HG03196 (cell line): ENCODE measurements at regions not wholly inside any gene's neighbourhood (a gene's known extent, or its start where the extent isn't known, plus 50 kb on each side); places are given as distances from the start of the nearest gene placed in this dataset.

ENCODE experiments used
- ATAC-seq: cut with Tn5 transposase; IDR thresholded peaks from one replicate; pipeline ENCODE4 v1.9.1; 2021; ENCODE audit not compliant: unreplicated experiment

DNA sequence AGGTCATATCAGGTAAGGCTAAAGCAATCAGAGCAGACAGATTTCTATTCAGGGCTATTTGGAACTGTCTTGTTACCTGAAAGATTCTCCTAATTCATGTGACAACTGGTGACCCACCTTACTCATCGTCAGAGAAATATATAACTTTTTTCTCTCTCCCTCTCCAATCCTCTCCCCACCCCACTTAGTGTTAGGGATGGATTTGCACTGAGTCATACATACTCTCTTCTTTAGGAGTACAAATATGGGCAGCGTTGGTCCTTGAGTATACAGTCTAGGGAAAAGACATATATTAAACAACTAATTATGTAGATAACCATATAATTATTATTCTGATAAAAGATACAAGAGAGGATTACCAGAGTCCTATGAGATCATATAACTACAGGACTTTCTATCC lies 246.3 kb downstream of the HHIPL2 start:
- ATAC-seq: no peak

DNA sequence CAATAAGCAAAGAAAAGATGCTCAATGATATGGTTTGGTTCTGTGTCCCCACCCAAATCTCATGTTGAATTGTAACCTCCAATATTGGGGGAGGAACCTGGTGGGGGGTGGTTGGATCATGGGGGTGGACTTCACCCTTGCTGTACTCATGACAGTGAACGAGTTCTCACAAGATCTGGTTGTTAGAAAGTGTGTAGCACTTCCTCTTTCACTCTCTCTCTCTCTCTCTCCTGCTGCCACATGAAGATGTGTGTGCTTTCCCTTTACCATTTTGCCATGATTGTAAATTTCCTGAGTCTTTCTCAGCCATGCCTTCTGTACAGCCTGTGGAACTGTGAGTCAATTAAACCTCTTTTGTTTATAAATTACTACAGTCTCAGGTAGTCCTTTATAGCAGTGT lies 248.4 kb downstream of the HHIPL2 start:
- ATAC-seq: no peak

DNA sequence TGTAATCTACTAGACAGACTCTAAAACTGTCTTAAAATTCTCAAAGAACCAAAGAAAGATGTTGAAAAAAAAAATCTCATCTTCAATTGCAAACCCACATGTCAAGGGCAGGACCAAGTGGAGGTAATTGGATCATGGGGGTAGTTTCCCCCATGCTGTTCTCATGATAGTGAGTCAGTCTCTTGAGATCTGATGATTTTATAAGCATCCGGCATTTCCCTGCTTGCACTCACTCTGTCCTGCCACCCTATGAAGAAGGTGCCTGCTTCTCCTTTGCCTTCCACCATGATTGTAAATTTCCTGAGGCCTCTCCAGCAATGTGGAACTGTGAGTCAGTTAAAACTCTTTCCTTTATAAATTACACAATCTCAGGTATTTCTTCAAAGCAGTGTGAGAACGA lies 257.0 kb downstream of the HHIPL2 start:
- ATAC-seq: no peak

DNA sequence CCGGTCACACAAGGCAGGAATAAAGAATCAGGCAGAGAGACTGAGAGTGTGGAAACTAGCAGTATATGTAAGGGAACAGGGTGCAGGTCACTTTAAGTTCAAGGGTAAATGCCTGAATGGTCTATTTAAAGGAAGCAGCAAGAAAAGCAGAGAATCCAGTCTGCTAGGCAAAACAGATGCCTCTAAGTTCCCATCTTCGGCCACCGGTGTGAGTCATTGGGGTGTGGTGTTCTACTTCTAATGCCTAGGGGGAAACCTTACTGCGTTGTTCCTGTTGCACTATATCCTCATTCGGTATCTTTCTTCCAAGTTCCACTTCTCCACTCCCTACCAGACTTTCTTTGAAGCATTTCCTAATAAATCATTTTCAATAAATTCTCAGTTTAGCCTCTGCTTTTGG lies 259.9 kb downstream of the HHIPL2 start:
- ATAC-seq: no peak

DNA sequence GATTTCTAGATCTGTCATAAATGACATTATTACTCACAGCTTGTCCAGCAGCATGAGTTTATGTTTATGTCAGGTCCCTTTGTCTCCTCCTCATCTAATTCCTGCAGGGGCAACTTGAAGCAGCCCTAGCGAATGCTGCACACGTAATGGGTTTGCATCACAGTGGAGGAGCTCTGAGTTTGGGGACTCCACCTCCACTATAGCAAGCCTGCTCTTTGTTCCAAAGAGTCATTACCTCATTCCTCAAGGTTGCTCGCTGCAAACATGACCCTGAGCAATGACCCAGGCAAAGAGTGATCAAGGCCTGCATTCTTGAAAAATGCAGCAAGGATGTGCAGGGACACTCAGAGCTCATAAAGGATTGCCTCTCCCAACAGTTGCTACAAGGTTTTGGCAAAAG lies 261.9 kb downstream of the HHIPL2 start:
- ATAC-seq: no peak

DNA sequence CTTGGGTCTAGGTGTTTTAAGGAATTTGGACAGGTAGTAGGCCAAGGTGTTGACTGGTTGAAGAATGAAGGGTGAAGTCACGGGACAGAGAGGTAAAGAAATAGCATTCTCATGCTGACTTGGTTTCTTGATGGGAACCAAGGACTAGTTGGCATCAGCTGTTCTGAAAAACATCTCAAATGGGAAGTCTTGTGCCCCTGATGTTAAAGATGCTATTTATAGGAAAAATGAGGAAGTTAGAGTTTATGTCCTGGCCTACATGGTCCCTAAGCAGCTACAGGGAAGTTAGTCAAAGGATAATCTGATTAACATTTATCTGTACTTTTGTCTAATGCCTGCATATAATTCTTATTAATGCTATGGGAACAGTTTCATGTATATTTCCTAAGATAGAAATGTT lies 262.4 kb downstream of the HHIPL2 start:
- ATAC-seq: no peak

DNA sequence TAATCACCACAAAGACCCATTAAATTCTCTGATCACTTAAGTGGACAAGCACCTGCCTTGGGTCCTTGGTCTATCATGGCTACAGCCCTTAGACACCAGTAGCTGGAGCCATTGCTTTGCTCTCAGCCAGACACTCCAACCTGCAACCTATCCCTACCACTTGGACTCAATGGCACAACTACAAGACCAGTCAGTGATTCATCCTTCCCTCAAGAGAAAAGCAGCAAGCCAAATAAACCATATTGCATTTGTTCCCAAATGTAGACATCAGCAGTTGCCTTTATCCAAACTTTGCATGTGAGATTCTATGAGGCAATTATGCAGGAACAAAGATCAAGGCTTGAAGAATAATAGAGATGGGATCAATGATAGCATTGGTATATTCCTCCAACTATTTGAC lies 263.4 kb downstream of the HHIPL2 start:
- ATAC-seq: no peak

DNA sequence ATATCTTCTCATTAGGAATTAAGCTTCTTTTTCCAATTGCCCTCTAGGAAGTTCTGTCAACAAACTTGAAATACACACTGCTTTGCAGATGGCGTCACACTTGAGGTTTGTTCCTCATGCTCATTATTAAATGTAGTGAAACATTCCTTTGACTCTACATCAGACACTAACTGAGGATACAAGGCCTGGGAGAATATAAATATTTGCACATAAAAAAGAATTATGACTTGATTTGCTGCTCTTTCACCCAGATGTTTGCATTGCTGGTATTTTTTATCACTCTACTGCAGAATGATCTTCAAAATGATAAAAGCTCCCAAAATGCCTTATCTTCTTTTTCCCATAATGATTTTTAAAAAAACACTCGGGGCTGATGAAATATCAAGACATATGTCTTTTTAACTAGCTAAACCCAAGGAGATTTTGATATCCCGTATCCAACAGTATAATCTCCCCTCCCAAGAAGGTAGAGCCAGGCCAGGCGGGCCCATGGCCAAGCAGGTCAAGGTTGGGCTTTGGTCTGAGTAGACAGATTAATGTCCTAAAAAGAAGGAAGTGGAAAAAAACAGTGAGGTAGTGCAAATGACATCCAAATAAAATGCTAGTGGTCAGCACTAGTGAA lies 264.6 kb downstream of the HHIPL2 start:
- ATAC-seq: no peak

DNA sequence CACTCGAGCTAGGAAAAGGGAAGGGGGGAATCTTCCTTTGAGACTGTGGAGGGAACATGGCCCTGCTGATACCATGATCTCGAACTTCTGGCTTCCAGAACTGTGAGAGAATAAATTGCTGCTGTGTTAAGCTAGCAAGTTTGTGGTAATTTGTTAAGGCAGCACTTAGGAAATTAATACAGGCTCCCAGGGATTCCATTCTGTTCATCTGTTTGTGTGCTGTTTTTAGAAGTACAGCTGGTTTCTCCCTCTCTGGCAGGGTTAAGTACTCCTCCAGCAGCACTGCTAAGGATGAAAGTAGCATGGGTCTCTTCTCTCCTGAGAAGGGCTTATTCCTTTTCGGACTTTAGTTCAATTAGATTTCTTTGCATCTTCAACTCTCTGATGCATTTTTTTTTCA lies 268.3 kb downstream of the HHIPL2 start:
- ATAC-seq: no peak

DNA sequence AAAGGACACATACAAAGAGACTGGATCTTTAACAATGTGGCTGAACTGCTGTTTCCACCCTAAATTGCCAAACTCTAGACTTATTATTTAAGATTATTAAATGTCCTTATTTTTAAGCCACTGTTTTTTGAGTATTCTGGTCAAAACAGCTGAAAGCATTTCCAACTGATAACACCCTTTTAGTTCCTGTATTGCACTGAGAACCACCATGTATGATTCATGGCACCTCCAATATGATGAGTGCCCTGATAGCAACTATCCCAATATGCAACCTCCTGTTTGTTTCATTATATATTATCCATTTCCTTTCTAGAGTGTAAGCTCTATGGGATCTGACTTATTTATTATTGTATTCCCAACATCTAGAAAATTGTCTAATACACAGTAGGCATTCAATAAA lies 269.4 kb downstream of the HHIPL2 start:
- no peak for ATAC-seq

DNA sequence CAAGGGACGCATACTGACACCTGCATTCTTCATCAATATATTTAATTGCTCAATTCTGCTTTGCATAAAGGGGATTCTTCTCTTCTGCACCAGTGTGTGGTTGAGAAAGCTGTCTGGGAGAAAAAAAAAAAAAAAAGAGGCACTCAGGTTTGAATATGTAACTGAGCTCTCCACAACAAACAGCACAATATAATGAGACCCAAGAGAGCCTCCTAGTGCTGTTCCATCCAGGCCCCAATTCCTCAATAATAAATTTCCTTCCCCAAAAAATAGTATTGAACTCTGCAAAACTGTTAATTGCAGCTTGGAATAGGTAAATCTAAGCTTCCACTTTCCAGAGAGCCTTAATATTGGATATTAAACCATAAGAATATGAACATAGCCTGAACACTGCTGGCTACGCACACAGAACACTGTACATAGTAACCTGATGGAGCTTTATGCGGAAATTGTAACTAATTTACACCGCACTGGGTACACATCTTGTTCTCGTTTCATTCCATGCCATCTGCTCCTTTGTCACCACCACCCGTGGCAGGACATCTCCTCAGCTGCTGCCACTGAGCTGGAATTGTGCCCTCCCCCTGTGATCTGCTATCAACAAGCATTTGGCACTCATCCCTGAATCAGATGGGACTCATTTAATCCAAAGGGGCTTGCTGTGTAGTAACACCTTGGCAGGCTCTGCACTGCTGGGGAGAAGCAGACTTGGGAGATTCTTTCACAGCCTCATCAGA lies 272.0 kb downstream of the HHIPL2 start:
- no peak for ATAC-seq

DNA sequence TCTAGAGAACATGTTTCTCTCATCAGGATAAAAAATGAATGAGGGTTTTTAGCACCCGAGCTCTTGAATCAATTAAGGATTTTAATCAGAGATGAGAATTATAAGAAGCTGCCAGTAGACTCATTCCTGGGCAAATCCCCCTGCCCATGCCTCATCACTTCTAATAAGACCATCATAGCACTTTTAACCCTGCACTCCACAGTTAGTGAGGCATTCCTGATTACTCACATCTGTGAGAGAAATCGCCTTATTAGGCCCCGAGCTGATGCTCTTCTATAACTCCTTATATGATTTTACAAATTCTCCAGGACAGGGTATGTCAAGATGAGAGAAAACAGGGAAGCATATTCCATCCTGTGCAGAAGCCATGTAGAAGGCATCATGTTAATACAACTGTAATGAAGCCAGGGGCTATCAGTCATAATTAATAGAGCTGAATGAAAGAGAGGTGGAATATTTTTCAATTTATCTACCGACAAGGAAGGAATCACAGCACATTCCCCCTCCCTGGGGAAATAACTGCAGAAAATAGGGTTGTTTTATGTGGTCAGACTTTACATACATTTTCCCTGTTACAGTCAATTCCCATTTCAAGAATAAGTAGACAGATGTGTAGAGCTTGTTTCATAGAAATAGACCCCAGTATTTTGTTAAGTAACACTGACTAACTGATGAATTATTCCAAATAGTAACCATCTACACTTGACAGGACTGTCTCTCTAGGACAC lies 272.7 kb downstream of the HHIPL2 start:
- ATAC-seq: no peak

DNA sequence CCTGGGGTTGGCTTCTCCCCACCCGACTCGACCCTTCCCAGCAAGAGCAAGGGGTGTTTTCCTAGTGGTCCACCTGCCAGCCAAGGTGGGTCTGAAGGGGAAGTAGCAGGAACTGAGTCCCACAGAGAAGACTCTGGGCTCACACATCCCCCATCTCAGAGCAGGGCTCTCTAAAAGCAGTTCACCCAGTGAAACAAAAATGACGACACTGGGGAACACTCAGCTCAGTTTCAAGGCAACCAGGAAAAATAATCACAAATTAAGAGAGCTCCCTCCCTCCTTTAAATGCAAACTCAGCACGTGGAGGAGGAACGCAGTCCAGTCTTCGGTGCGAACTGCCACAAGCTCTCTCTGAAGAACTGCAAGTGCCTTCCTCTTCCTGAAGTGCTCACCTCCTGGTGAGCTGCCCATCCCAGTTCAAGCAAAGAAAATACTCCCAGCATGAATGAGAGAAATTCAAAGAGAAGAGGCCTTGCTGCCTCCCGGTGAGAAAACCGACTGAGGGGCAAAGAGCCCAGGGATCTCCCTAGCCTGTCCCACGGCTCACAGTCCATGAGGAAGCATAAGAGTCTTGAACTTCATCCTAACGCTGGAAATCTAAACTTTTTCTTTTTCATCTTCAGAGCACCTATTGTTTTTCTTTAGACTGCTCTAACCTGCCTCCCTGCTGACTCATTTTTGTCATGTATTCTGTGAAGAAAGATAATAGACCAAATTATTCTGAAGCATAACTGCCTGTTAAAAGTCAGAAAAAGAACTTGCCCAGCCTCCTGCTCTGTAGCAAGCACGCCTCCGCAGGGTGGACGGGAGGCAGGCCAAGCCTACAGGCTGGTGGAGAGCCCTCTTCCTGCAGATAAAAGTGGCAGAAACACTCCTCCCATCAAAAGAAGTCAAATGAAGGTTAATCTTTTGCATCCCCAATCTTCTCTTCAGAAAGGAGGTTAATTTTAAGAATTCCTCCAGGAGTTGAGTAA lies 281.4 kb downstream of the HHIPL2 start:
- ATAC-seq: no peak

DNA sequence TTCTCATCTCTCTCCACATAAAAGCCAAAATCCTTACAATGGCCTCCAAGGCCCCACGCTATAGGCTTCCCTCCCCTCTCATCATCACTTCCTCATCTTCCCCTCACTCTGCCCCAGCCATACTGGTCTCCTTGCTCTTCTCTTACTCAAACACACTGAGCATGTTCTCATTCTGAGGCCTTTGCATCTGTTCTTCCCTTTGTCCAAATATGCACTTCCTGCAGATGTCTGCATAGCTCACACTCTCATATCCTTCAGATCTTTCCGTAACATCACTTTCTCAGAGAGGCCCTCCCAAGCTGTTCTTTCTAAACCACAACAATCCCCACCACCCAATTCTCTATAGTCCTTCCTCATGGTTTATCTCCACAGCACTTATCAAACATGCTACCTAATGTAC lies 284.1 kb downstream of the HHIPL2 start:
- ATAC-seq: no peak

DNA sequence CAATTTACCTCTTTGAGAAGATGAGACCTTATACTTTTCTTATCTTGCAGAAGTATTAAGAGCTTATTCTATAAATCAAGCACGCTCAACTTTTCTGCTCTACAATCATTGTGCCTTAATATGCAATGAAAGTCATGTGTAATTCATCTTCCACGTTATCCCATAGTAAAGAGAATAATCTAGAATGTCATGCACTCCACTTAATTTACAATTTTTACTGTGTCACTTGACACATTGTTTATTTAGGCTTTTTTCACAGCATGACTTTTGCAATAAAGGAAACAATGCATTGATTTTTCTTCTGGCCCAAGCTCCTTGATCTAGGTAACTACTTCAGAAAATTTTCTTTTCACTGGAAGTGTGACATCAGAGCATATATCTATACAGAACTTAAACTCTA lies 290.9 kb downstream of the HHIPL2 start:
- ATAC-seq: no peak

DNA sequence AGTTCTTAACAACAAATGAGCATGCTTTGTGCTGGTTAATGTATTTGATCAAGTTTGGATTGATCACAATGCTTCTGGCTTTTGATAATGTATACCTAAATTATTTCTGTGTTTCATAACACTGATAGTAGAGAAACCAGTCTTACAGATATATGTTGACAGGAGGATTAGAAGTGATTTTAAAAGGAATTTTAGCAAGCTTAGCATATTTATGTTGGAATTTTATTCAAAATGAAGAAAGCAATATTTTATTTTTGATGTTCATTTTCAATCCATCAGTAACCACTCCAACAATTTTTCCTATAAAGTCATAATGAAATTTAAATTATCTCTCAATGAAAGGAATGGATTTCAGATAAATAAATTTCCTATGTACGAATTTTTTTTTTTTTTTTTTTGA lies 291.8 kb downstream of the HHIPL2 start:
- no peak for ATAC-seq

DNA sequence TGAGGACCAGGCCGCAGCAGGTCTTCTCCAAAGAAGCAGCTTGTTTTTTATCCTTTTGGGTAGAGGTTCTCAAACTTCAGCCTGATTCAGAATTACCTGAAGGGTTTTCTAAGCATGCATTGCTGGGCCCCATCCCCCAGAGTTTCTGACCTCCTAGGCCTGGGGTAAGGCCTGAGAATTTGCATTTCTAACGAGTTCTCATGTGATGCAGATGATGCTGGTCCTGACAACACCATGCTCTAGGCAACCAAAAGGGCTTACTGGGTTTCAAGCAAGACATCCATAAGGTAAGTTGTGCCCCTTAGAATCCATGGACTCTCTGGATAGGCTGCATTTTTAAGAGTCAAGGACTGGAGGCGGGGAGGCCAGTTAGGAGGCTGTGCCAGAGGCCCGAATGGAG lies 295.1 kb downstream of the HHIPL2 start:
- no peak for ATAC-seq

DNA sequence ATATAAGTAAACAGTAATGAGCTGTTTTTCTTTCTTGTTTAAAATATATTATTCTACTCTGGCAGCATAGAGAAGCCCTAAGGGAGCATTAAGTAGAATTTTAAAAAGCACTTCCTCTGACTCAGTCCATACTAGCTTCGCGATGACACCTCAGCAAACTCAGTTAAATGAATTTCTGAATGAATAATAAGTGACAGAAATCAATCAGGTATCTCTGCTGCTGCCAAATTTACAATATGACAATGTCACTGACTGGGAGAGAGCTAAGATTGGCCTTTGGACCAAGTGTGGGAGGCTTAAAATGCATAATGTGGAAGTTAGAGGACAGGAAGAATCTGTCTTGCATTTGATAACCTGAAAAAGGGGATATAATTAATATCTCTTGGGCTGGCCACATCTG lies 296.1 kb downstream of the HHIPL2 start:
- no peak for ATAC-seq

DNA sequence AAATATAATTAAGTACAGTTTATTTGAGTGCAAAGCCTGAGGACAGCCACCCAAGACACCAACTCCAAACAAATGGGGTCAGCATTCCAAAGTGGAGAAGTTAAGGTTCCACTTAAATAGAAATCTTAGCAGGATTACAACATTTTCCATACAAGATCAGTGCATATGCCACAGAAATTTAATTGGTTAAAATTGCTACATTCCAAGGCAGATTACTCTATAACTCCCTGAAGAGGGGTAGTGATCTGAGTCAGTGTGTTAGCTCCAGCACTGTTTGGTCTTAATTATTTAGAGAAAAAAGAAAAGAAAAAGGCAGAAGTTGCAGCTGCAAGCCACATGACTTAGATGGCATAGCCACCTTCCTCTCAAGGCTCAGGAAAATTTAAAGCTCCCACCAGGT lies 297.5 kb downstream of the HHIPL2 start:
- no peak for ATAC-seq

DNA sequence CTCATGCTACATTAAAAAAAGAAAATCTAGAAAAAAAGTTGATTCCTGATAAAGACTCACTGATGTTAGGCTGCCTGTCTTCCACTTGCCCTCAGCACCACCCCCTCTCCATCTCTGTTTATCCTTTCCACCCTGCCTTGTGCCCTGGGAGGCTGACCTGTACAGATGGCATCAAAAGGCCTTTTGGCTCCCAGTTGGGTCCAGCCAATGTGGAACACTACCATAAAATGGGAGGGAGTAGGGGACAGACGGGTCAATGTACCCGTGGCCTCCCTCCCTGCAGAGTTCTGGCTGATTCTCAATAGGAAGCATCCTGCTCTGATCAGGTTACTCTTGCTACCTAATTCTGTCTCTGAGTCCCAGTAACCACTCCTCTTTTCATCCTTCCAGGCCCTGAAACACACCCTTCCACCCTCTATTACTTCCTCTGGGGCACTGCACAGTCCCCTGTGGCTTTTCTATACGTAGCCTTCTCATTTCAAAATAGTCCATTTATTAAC lies 300.0 kb downstream of the HHIPL2 start:
- ATAC-seq: no peak

DNA sequence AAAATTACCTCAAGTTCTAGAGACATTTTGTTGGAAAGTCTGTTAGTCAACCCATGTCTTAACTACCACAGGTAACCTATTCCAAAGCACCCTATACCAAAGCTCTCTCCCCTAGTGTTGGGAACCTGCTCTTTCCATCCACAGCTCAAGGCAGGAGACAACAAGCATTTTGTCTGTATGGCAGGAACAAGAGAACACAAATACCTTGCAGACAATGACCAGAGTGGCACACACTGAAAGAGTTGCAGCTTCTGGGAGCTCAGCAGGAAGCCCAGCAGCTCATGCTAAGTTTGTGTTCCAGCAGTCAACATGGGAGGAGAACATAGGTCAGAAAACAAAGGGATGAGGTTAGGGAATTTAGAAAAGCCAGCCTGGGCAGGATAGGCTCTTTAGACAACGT lies 300.8 kb downstream of the HHIPL2 start:
- ATAC-seq: no peak
